ENCODE measurements at regions not wholly inside any gene's neighbourhood (a gene's known extent, or its start where the extent isn't known, plus 50 kb on each side); places are given as distances from the start of the nearest gene placed in this dataset.

GRCh38 chr2:224121406-224122067 lies 82.5 kb upstream of the SERPINE2 start:
- TF ChIP-seq CTCF (IDR thresholded peaks at IDR 0.05; ENCODE audit: low read length): no peak
- TF ChIP-seq EZH2 (IDR thresholded peaks at IDR 0.05; ENCODE audit: borderline replicate concordance, low read length): no peak

Data from OCI-LY1 (cell line).